Memory B cell (primary cell): ENCODE measurements at regions not wholly inside any gene's neighbourhood (a gene's known extent, or its start where the extent isn't known, plus 50 kb on each side); places are given as distances from the start of the nearest gene placed in this dataset.

ENCODE experiments used
- ATAC-seq: fragments of 150-1000 bp; cut with Tn5 transposase; 2 replicates; pipeline ENCODE4 v1.10.0; 2021; ENCODE audit warnings: low read depth, mild to moderate bottlenecking, moderate library complexity
- DNase-seq, 2 donors: peaks; one replicate each; pipeline ENCODE4 v3.0.0; 2022; ENCODE audit warnings: low spot score in 2 of 2
- H3K27ac Mint-ChIP-seq: one replicate; pipeline ENCODE4 v1.8.0; 2022; ENCODE audit warnings: mild to moderate bottlenecking, moderate library complexity, mixed read lengths
- H3K27me3 Mint-ChIP-seq: one replicate; pipeline ENCODE4 v1.8.0; 2022; ENCODE audit warnings: mixed read lengths
- H3K36me3 Mint-ChIP-seq: one replicate; pipeline ENCODE4 v1.8.0; 2022; ENCODE audit warnings: mild to moderate bottlenecking, mixed read lengths
- H3K4me1 Mint-ChIP-seq: one replicate; pipeline ENCODE4 v1.8.0; 2022; ENCODE audit warnings: mixed read lengths
- H3K4me3 Mint-ChIP-seq: one replicate; pipeline ENCODE4 v1.8.0; 2022; ENCODE audit warnings: mild to moderate bottlenecking, moderate library complexity, mixed read lengths
- H3K9me3 Mint-ChIP-seq: one replicate; pipeline ENCODE4 v1.8.0; 2022; ENCODE audit warnings: mixed read lengths

DNA sequence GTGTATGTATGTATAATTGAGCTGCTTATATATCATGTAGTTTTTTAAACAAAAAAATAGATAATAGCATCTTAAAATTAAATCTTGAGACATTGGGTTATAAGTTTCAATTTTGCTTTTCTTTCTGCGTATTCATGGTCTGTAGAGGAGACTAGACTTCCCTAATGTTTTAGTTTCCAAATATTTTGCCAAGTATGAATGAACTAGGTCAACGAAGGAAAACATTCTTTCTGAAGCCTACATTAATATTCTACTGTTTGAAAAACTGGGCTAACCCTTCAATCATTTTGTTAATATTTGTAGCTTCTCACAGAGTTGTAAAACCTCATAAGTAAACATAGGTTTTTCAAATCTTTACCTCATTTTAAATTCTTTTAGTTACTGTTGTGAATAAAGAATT, 592.7 kb downstream of the USP25 start:
- H3K9me3 Mint-ChIP-seq: no peaks in the 10 kb centered on the region
- no peak for ATAC-seq
- no peaks in the 10 kb centered on the region for H3K36me3 Mint-ChIP-seq
- no peak for DNase-seq
- no peak overlapping the region for H3K4me3 Mint-ChIP-seq
- no peaks in the 10 kb centered on the region for H3K4me1 Mint-ChIP-seq
- H3K27ac Mint-ChIP-seq: no peak overlapping the region
- H3K27me3 Mint-ChIP-seq: peaks cover 2% of the 10 kb centered on the region

GRCh38 chr21:16323596-16323995, 593.8 kb downstream of the USP25 start:
- H3K9me3 Mint-ChIP-seq: no peaks in the 10 kb centered on the region

GRCh38 chr21:16324630-16325029, 594.8 kb downstream of the USP25 start:
- no peak for DNase-seq
- H3K27me3 Mint-ChIP-seq: no peaks in the 10 kb centered on the region
- H3K27ac Mint-ChIP-seq: no peak overlapping the region
- no peaks in the 10 kb centered on the region for H3K9me3 Mint-ChIP-seq
- H3K4me3 Mint-ChIP-seq: no peak overlapping the region
- H3K36me3 Mint-ChIP-seq: no peaks in the 10 kb centered on the region
- ATAC-seq: no peak
- H3K4me1 Mint-ChIP-seq: no peaks in the 10 kb centered on the region

More at GRCh38 chr21:16323596-16323995, 593.8 kb downstream of the USP25 start:
- ATAC-seq (no peak), DNase-seq (no peak)
- no peak overlapping the region for H3K27ac Mint-ChIP-seq
- H3K36me3 Mint-ChIP-seq: no peaks in the 10 kb centered on the region
- H3K27me3 Mint-ChIP-seq: peaks cover 2% of the 10 kb centered on the region
- no peaks in the 10 kb centered on the region for H3K4me1 Mint-ChIP-seq
- H3K4me3 Mint-ChIP-seq: no peak overlapping the region

DNA sequence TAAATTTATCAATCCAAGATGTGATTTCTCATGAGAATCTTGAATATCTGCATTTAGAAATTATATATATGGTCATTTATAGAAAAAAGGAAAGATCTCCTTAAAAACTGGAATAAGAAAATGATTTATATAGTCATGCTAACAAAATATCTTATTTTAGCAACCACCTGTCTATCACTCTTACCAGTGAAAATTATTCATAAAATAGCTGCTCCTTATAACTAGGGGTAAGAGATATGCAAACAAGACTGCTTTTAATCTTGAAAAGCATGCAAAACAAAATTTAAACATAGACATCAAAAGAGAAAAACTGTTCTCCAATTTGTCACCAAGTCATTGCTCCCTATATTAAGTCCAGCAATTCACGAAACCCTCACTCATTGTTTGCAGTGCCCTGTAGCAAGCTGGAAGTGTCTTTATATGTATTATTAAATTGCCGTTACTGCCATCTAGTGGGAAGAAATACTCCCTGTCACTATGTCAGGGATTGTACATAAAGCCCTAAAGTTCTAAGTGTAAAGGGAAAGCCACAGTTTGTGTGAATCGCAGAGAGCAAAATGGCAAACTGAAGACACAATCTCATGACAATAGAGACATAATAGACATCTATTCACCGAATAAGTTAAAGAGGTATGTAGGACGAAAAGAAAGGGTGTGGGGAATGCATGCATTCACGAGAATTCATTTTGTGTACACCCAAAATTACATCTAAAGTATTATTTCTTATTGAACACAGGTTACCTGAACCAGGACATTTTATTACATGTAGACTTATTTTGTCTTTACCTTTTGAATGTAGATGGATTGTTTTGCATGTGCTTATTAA, 600.5 kb downstream of the USP25 start:
- Mint-ChIP-seq H3K27me3 (no peaks in the 10 kb centered on the region), H3K9me3 (no peaks in the 10 kb centered on the region), H3K4me3 (no peak overlapping the region), H3K4me1 (no peaks in the 10 kb centered on the region), H3K27ac (no peak overlapping the region), H3K36me3 (no peaks in the 10 kb centered on the region)
- peak; percentile 59 for ATAC-seq
- peak in 1 of 2 donors; percentile 14 for DNase-seq

DNA sequence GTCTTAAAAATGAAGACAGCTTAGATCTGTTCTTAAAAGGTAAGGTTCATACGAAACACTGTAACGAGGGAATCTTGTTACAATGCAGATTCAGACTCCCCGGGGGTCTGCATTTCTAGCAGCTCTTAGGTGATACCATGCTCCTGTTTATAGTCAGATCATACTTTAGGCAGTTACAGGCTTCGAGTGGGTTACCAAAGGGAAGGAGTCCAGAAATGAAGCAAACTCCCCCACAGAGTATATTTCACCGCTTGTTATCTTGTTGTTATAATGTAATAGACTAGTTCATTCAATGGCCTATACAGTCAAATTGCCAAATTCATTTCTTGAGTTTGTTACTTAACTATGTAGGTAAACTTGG, 601.1 kb downstream of the USP25 start:
- Mint-ChIP-seq H3K4me3 (no peak overlapping the region), H3K27ac (no peak overlapping the region), H3K36me3 (no peaks in the 10 kb centered on the region), H3K9me3 (no peaks in the 10 kb centered on the region), H3K27me3 (no peaks in the 10 kb centered on the region), H3K4me1 (no peaks in the 10 kb centered on the region)
- DNase-seq (no peak), ATAC-seq (no peak)

GRCh38 chr21:16337266-16337665, 607.5 kb downstream of the USP25 start:
- no peak for ATAC-seq
- H3K36me3 Mint-ChIP-seq: no peaks in the 10 kb centered on the region
- no peak for DNase-seq
- H3K27me3 Mint-ChIP-seq: no peaks in the 10 kb centered on the region
- H3K9me3 Mint-ChIP-seq: no peaks in the 10 kb centered on the region
- no peaks in the 10 kb centered on the region for H3K4me1 Mint-ChIP-seq
- H3K4me3 Mint-ChIP-seq: no peak overlapping the region
- no peak overlapping the region for H3K27ac Mint-ChIP-seq

DNA sequence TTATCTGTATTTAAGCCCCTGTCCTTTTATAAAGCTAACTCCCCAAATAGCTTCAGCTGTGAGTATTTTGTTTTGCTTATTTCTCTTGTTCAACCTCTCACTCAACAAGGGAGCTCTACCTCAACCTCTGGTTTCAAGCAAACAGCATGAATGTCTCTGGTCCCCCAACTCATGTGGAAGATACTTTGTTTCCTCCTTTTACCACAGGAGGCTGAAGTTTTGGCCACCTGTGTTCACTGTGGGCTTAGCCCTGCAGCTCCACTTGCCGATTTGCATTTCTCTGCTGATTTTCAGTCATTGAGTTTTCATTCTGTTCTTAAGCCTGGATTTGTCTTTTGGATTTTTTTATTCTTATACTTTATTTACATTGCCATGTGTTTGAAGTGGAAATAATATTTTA, 613.1 kb downstream of the USP25 start:
- Mint-ChIP-seq H3K27ac (no peak overlapping the region), H3K9me3 (no peaks in the 10 kb centered on the region), H3K4me1 (no peaks in the 10 kb centered on the region), H3K27me3 (no peaks in the 10 kb centered on the region), H3K36me3 (no peaks in the 10 kb centered on the region), H3K4me3 (no peak overlapping the region)
- DNase-seq: no peak
- ATAC-seq: no peak

- H3K4me3 Mint-ChIP-seq: no peak overlapping the region
- no peak overlapping the region for H3K27ac Mint-ChIP-seq
- H3K36me3 Mint-ChIP-seq: no peaks in the 10 kb centered on the region
- H3K27me3 Mint-ChIP-seq: no peaks in the 10 kb centered on the region
- no peaks in the 10 kb centered on the region for H3K4me1 Mint-ChIP-seq
- no peak for ATAC-seq
- no peak for DNase-seq
- no peaks in the 10 kb centered on the region for H3K9me3 Mint-ChIP-seq
Observed at GRCh38 chr21:16343776-16344175, 614.0 kb downstream of the USP25 start.

DNA sequence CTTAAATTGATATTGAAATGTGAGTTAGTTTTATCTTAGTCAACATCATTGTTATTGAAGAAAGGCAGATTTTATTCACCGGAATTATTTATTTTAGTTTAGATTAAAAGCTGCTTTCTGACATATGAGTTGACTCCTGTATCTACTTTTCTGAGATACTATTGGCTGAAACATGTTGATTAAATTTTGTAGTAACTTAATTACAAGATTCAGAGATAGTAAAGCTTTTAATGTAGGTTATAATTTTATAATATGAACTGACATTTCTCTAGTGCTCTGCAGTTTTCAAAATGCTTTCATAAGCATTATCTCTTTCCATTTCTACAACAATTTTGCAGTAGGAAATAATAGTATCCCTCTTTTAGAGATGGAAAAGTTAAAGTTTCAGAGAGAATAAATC, 616.0 kb downstream of the USP25 start:
- ATAC-seq (no peak), DNase-seq (no peak)
- Mint-ChIP-seq H3K4me3 (no peak overlapping the region), H3K27ac (no peak overlapping the region), H3K36me3 (no peaks in the 10 kb centered on the region), H3K4me1 (no peaks in the 10 kb centered on the region), H3K27me3 (no peaks in the 10 kb centered on the region), H3K9me3 (no peaks in the 10 kb centered on the region)

- H3K27ac Mint-ChIP-seq: no peak overlapping the region
- no peaks in the 10 kb centered on the region for H3K4me1 Mint-ChIP-seq
- no peak overlapping the region for H3K4me3 Mint-ChIP-seq
- DNase-seq: no peak
- no peaks in the 10 kb centered on the region for H3K36me3 Mint-ChIP-seq
- H3K27me3 Mint-ChIP-seq: no peaks in the 10 kb centered on the region
- no peak for ATAC-seq
- no peaks in the 10 kb centered on the region for H3K9me3 Mint-ChIP-seq
Observed at GRCh38 chr21:16347223-16347622, 617.4 kb downstream of the USP25 start.

DNA sequence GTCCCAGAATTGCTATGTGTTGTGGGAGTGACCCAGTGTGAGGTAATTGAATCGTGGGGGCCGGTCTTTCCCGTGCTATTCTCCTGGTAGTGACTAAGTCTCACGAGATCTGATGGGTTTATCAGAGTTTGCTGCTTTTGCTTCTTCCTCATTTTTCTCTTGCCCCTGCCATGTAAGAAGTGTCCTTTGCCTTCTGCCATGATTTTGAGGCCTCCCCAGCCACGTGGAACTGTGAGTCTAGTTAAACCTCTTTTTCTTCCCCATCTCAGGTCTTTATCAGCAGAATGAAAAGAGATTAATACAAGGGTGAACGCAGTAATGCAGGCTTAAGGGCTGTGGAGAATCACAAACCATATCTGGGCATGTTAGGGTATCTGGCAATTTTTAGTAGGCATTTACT, 624.0 kb downstream of the USP25 start:
- no peak overlapping the region for H3K27ac Mint-ChIP-seq
- no peak for DNase-seq
- no peaks in the 10 kb centered on the region for H3K27me3 Mint-ChIP-seq
- no peaks in the 10 kb centered on the region for H3K36me3 Mint-ChIP-seq
- no peaks in the 10 kb centered on the region for H3K9me3 Mint-ChIP-seq
- no peak for ATAC-seq
- H3K4me3 Mint-ChIP-seq: no peak overlapping the region
- H3K4me1 Mint-ChIP-seq: no peaks in the 10 kb centered on the region

GRCh38 chr21:16357994-16358393, 628.2 kb downstream of the USP25 start:
- no peak for DNase-seq
- Mint-ChIP-seq H3K36me3 (no peaks in the 10 kb centered on the region), H3K4me1 (no peaks in the 10 kb centered on the region), H3K27ac (no peak overlapping the region), H3K27me3 (no peaks in the 10 kb centered on the region), H3K4me3 (no peak overlapping the region), H3K9me3 (no peaks in the 10 kb centered on the region)
- ATAC-seq: no peak

DNA sequence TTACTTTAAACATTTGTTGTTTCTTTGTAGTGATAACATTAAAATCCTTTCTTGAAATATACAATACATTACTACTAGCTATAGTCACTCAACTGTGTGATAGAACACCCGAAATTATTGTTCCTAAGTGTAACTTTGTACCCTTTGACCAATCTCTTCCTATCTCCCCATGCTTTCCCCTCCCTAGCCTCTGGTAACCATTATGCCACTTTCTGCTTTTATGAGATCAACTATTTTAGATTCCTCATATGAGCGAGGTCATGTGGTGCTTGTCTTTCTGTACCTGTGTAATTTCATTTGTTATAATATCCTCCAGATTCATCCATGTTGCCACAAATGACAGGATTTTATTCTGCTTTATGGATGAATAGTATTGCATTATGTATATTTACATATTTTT, 629.0 kb downstream of the USP25 start:
- no peak for ATAC-seq
- Mint-ChIP-seq H3K27me3 (no peaks in the 10 kb centered on the region), H3K27ac (no peak overlapping the region), H3K4me1 (no peaks in the 10 kb centered on the region), H3K4me3 (no peak overlapping the region), H3K9me3 (no peaks in the 10 kb centered on the region), H3K36me3 (no peaks in the 10 kb centered on the region)
- no peak for DNase-seq

DNA sequence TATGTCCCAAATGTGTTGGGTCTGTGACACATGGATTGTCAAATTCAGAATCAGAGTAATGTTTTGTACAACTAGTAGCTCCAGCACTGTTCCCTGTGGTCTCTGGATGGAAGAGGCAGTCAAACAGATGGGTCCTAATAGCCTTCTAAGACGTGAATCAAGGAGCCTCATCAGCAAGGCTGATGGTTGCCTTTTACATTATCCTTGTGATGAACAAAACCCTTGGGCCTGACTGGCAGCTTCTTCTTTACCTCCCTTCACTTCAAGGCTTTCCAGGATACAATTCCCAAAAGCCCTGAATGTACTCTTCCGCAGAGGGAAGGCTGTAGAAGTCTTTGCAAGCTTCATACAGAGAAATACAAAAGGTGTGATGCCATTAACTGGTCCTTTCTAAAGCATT, 633.3 kb downstream of the USP25 start:
- Mint-ChIP-seq H3K4me1 (no peaks in the 10 kb centered on the region), H3K9me3 (peaks cover 1% of the 10 kb centered on the region), H3K36me3 (no peaks in the 10 kb centered on the region), H3K27me3 (no peaks in the 10 kb centered on the region), H3K27ac (no peak overlapping the region), H3K4me3 (no peak overlapping the region)
- ATAC-seq (no peak), DNase-seq (no peak)

- peaks cover 1% of the 10 kb centered on the region for H3K9me3 Mint-ChIP-seq
- H3K4me1 Mint-ChIP-seq: no peaks in the 10 kb centered on the region
- H3K36me3 Mint-ChIP-seq: no peaks in the 10 kb centered on the region
- no peak overlapping the region for H3K4me3 Mint-ChIP-seq
- DNase-seq (no peak), ATAC-seq (no peak)
- no peaks in the 10 kb centered on the region for H3K27me3 Mint-ChIP-seq
- H3K27ac Mint-ChIP-seq: no peak overlapping the region
Observed at GRCh38 chr21:16363518-16363917, 633.7 kb downstream of the USP25 start.
